PC-9 (cell line): ENCODE measurements at regions not wholly inside any gene's neighbourhood (a gene's known extent, or its start where the extent isn't known, plus 50 kb on each side); places are given as distances from the start of the nearest gene placed in this dataset.

Experiments
- EZH2 ChIP-seq: fragments of 200-600 bp; sonication (generic); IDR thresholded peaks from 2 replicates; pipeline ENCODE4 v1.8.0; 2017; ENCODE audit warnings: antibody characterized with exemption, low read depth
- TF ChIP-seq, protein P1 (sequence below): fragments of 200-600 bp; sonication (generic); conservative IDR thresholded peaks from 2 replicates; pipeline ENCODE4 v1.6.1; 2017; ENCODE audit warnings: mixed run types, antibody characterized with exemption, mild to moderate bottlenecking, moderate library complexity

DNA sequence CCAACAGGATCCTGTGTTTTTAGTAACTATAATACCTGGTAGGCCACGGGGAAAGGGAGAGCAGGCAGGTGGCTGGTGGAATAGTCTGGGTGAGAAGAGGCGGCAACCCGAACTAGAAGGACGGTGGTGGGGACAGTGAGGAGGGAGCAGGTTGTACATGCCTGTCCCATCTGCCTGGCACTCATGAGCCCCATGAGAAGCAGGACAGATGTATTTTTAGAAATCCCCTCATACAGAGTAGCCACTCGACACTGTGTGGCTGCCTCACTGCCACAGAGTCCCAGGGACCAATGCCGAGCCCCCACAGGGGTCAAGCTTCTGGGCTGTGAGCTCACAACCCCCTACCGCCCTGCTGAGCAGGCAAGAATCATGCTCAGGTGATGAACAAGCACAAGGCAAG, 136.6 kb downstream of the SEC61B start:
- TF ChIP-seq, protein P1, sequence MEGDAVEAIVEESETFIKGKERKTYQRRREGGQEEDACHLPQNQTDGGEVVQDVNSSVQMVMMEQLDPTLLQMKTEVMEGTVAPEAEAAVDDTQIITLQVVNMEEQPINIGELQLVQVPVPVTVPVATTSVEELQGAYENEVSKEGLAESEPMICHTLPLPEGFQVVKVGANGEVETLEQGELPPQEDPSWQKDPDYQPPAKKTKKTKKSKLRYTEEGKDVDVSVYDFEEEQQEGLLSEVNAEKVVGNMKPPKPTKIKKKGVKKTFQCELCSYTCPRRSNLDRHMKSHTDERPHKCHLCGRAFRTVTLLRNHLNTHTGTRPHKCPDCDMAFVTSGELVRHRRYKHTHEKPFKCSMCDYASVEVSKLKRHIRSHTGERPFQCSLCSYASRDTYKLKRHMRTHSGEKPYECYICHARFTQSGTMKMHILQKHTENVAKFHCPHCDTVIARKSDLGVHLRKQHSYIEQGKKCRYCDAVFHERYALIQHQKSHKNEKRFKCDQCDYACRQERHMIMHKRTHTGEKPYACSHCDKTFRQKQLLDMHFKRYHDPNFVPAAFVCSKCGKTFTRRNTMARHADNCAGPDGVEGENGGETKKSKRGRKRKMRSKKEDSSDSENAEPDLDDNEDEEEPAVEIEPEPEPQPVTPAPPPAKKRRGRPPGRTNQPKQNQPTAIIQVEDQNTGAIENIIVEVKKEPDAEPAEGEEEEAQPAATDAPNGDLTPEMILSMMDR = no peak
- TF ChIP-seq EZH2 = no peak
